GM23338 (cell line): ENCODE measurements at regions not wholly inside any gene's neighbourhood (a gene's known extent, or its start where the extent isn't known, plus 50 kb on each side); places are given as distances from the start of the nearest gene placed in this dataset.

Experiments
- ATAC-seq: fragments of 200-7000 bp; cut with Tn5 transposase; 3 replicates; pipeline ENCODE4 v1.9.1; 2020
- DNase-seq: peaks from one replicate; pipeline ENCODE4 v3.0.0-alpha.2; 2015; ENCODE audit warnings: low spot score
- H2AFZ ChIP-seq: fragments of 200-600 bp; sonication (generic); 2 replicates; pipeline ENCODE4 v1.8.0; 2016; ENCODE audit warnings: antibody characterized with exemption, mild to moderate bottlenecking, moderate library complexity
- H3F3A ChIP-seq: fragments of 200-600 bp; sonication (generic); replicated peaks from 2 replicates; pipeline ENCODE4 v1.8.0; 2017; ENCODE audit warnings: antibody characterized with exemption, mixed run types, low read depth
- H3K27ac ChIP-seq: fragments of 200-600 bp; sonication (generic); 2 replicates; pipeline ENCODE4 v1.6.1; 2016; ENCODE audit warnings: low read depth
- H3K27me3 ChIP-seq: fragments of 200-600 bp; sonication (generic); 2 replicates; pipeline ENCODE4 v1.8.0; 2016; ENCODE audit warnings: mild to moderate bottlenecking, mixed run types, moderate library complexity; ENCODE audit not compliant: insufficient read depth
- H3K36me3 ChIP-seq: fragments of 200-600 bp; sonication (generic); 2 replicates; pipeline ENCODE4 v1.8.0; 2016; ENCODE audit warnings: mild to moderate bottlenecking; ENCODE audit not compliant: insufficient read depth
- H3K4me1 ChIP-seq: fragments of 200-600 bp; sonication (generic); 2 replicates; pipeline ENCODE4 v1.8.0; 2016; ENCODE audit warnings: mild to moderate bottlenecking, moderate library complexity; ENCODE audit not compliant: insufficient read depth
- H3K4me2 ChIP-seq: fragments of 200-600 bp; sonication (generic); 2 replicates; pipeline ENCODE4 v1.7.1; 2017; ENCODE audit warnings: mixed run types
- H3K4me3 ChIP-seq: fragments of 200-600 bp; sonication (generic); 2 replicates; pipeline ENCODE4 v1.6.1; 2016; ENCODE audit warnings: mixed run types
- H3K79me2 ChIP-seq: fragments of 200-600 bp; sonication (generic); replicated peaks from 2 replicates; pipeline ENCODE4 v1.8.0; 2017; ENCODE audit warnings: mild to moderate bottlenecking; ENCODE audit not compliant: insufficient read depth
- H3K9me2 ChIP-seq: fragments of 200-600 bp; sonication (generic); 2 replicates; pipeline ENCODE4 v1.8.0; 2017; ENCODE audit not compliant: insufficient read depth
- H4K20me1 ChIP-seq: fragments of 200-600 bp; sonication (generic); replicated peaks from 2 replicates; pipeline ENCODE4 v1.8.0; 2017; ENCODE audit warnings: mild to moderate bottlenecking; ENCODE audit not compliant: insufficient read depth
- H3K27ac Mint-ChIP-seq: 2 replicates; pipeline ENCODE4 v1.8.0; 2020; ENCODE audit warnings: inconsistent platforms, mild to moderate bottlenecking, moderate library complexity, mixed read lengths
- H3K27me3 Mint-ChIP-seq: 3 replicates; pipeline ENCODE4 v1.8.0; 2022; ENCODE audit warnings: low read depth, mild to moderate bottlenecking, moderate library complexity, mixed read lengths, inconsistent platforms; ENCODE audit not compliant: insufficient read depth, poor library complexity
- H3K36me3 Mint-ChIP-seq: 3 replicates; pipeline ENCODE4 v1.8.0; 2021; ENCODE audit warnings: low read depth, mild to moderate bottlenecking, inconsistent platforms, moderate library complexity, mixed read lengths
- H3K4me1 Mint-ChIP-seq: 3 replicates; pipeline ENCODE4 v1.8.0; 2020; ENCODE audit warnings: mild to moderate bottlenecking, inconsistent platforms, mixed read lengths
- H3K4me3 Mint-ChIP-seq: 3 replicates; pipeline ENCODE4 v1.8.0; 2021; ENCODE audit warnings: moderate library complexity, mild to moderate bottlenecking, inconsistent platforms, mixed read lengths
- H3K9me3 Mint-ChIP-seq: 3 replicates; pipeline ENCODE4 v1.8.0; 2020; ENCODE audit warnings: moderate library complexity, mild to moderate bottlenecking, inconsistent platforms, mixed read lengths
- CREB1 ChIP-seq: fragments of 250-450 bp; sonication (Bioruptor Pico); IDR thresholded peaks from 2 replicates; pipeline ENCODE4 v1.5.0; 2020; ENCODE audit warnings: low read depth, mild to moderate bottlenecking, moderate library complexity
- JUNB ChIP-seq: IDR thresholded peaks from one replicate; pipeline ENCODE4 v1.6.1; 2016; ENCODE audit warnings: antibody characterized with exemption; ENCODE audit not compliant: unreplicated experiment
- POLR2AphosphoS5 ChIP-seq: IDR thresholded peaks from 2 replicates; pipeline ENCODE4 v1.6.1; 2016; ENCODE audit warnings: antibody characterized with exemption, low read depth
- STAT1 ChIP-seq: IDR thresholded peaks from one replicate; pipeline ENCODE4 v1.6.1; 2016; ENCODE audit warnings: antibody characterized with exemption; ENCODE audit not compliant: unreplicated experiment
- ZNF114 ChIP-seq: fragments of 250-450 bp; sonication (Bioruptor Pico); IDR thresholded peaks from 2 replicates; pipeline ENCODE4 v1.5.0; 2020; ENCODE audit warnings: mild to moderate bottlenecking, moderate library complexity
- ZNF331 ChIP-seq: fragments of 250-450 bp; sonication (Bioruptor Pico); IDR thresholded peaks from 2 replicates; pipeline ENCODE4 v1.5.0; 2020; ENCODE audit warnings: low read depth, mild to moderate bottlenecking, moderate library complexity
- ZNF462 ChIP-seq: fragments of 250-450 bp; sonication (Bioruptor Pico); IDR thresholded peaks from 2 replicates; pipeline ENCODE4 v1.5.0; 2020; ENCODE audit warnings: mild to moderate bottlenecking, moderate library complexity
- TF ChIP-seq, protein P1 (sequence below), 2 experiments: fragments of 200-600 bp in 1 of 2; sonication (generic) in 1 of 2; conservative IDR thresholded peaks; 2 replicates each; pipeline versions ENCODE4 v1.5.1 to v1.6.1; 2016 to 2017; ENCODE audit warnings: antibody characterized with exemption in 2 of 2, low read depth in 2 of 2, mild to moderate bottlenecking in 2 of 2, moderate library complexity in 1 of 2
- TF ChIP-seq, protein P2 (sequence below): IDR thresholded peaks from one replicate; pipeline ENCODE4 v1.6.1; 2018; ENCODE audit warnings: antibody characterized with exemption; ENCODE audit not compliant: unreplicated experiment

DNA sequence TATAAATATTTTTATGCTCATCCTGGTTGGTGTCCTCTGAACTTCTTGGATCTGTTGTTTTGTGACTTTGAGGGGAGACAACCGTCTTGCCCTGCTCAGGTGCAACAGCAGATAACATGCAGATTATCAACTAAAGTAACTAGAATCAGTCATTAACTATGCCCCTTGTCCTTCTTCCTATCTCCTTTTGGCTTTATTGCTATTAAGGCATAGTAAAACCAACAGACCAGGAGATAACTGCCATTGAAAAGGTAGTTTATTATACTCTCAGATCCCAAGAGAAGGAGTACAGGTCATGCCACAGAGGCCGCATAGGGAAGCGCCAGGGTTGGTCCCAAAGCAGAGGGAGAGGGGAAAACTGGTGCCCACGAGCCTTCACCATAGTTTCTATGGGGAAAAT lies 418.2 kb downstream of the GJA1 start (continued):
- TF ChIP-seq, protein P1, sequence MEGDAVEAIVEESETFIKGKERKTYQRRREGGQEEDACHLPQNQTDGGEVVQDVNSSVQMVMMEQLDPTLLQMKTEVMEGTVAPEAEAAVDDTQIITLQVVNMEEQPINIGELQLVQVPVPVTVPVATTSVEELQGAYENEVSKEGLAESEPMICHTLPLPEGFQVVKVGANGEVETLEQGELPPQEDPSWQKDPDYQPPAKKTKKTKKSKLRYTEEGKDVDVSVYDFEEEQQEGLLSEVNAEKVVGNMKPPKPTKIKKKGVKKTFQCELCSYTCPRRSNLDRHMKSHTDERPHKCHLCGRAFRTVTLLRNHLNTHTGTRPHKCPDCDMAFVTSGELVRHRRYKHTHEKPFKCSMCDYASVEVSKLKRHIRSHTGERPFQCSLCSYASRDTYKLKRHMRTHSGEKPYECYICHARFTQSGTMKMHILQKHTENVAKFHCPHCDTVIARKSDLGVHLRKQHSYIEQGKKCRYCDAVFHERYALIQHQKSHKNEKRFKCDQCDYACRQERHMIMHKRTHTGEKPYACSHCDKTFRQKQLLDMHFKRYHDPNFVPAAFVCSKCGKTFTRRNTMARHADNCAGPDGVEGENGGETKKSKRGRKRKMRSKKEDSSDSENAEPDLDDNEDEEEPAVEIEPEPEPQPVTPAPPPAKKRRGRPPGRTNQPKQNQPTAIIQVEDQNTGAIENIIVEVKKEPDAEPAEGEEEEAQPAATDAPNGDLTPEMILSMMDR (conservative IDR thresholded peaks at IDR 0.05; ENCODE audit: low read depth in 2 of 2), result no peak
- TF ChIP-seq ZNF114 (CRISPR knock-in tag) (no peak), CREB1 (no peak), ZNF331 (no peak)
- TF ChIP-seq, protein P2, sequence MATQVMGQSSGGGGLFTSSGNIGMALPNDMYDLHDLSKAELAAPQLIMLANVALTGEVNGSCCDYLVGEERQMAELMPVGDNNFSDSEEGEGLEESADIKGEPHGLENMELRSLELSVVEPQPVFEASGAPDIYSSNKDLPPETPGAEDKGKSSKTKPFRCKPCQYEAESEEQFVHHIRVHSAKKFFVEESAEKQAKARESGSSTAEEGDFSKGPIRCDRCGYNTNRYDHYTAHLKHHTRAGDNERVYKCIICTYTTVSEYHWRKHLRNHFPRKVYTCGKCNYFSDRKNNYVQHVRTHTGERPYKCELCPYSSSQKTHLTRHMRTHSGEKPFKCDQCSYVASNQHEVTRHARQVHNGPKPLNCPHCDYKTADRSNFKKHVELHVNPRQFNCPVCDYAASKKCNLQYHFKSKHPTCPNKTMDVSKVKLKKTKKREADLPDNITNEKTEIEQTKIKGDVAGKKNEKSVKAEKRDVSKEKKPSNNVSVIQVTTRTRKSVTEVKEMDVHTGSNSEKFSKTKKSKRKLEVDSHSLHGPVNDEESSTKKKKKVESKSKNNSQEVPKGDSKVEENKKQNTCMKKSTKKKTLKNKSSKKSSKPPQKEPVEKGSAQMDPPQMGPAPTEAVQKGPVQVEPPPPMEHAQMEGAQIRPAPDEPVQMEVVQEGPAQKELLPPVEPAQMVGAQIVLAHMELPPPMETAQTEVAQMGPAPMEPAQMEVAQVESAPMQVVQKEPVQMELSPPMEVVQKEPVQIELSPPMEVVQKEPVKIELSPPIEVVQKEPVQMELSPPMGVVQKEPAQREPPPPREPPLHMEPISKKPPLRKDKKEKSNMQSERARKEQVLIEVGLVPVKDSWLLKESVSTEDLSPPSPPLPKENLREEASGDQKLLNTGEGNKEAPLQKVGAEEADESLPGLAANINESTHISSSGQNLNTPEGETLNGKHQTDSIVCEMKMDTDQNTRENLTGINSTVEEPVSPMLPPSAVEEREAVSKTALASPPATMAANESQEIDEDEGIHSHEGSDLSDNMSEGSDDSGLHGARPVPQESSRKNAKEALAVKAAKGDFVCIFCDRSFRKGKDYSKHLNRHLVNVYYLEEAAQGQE, result no peak

DNA sequence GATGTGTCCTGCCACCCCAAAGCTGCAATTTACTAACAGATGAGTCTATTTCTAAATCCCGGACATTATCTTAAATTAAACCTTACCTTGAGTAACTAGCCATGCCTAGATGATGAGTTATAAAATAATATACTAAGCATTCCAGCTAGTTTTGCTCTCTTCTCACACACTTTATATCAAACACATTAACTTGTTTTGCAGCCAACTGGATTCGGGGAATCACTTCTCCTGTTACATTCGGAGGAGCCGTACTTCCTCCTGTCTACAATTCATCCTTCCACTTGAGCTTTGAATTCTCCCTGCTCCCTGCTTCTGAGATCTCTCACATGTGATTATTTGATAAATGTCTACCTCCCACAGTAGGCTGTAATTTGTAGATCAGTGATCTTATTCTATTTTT lies 420.1 kb downstream of the GJA1 start:
- no peak for ATAC-seq
- Histone ChIP-seq H3F3A (no peaks in the 10 kb centered on the region), H3K27ac (no peak overlapping the region), H3K4me3 (no peak overlapping the region), H3K4me1 (peaks cover 14% of the 10 kb centered on the region), H2AFZ (no peak overlapping the region), H3K27me3 (no peaks in the 10 kb centered on the region), H3K79me2 (no peaks in the 10 kb centered on the region), H4K20me1 (no peaks in the 10 kb centered on the region), H3K9me2 (no peaks in the 10 kb centered on the region), H3K36me3 (no peaks in the 10 kb centered on the region), H3K4me2 (no peak overlapping the region)
- DNase-seq, result no peak
- Mint-ChIP-seq H3K27ac (no peak overlapping the region), H3K4me1 (peaks cover 22% of the 10 kb centered on the region), H3K27me3 (peaks cover 2% of the 10 kb centered on the region), H3K36me3 (peaks cover 4% of the 10 kb centered on the region), H3K4me3 (no peak overlapping the region), H3K9me3 (0 out of 3 replicates have a peak, but pooled peaks cover 3% of the 10 kb centered on the region)
- TF ChIP-seq STAT1 (no peak), POLR2AphosphoS5 (no peak), ZNF462 (CRISPR knock-in tag) (no peak), JUNB (no peak)
